Mucosa of stomach (tissue), 1 donor: ENCODE measurements at regions not wholly inside any gene's neighbourhood (a gene's known extent, or its start where the extent isn't known, plus 50 kb on each side); places are given as distances from the start of the nearest gene placed in this dataset.

ENCODE experiments used
- H3K27me3 ChIP-seq: one replicate; pipeline ENCODE4 v1.7.0; 2013; ENCODE audit warnings: mild to moderate bottlenecking, low read length; ENCODE audit not compliant: control insufficient read depth, insufficient read depth
- H3K36me3 ChIP-seq: one replicate; pipeline ENCODE4 v1.7.0; 2013; ENCODE audit warnings: low read length; ENCODE audit not compliant: control insufficient read depth, insufficient read depth
- H3K4me1 ChIP-seq: one replicate; pipeline ENCODE4 v1.7.0; 2013; ENCODE audit warnings: mild to moderate bottlenecking, low read length; ENCODE audit not compliant: control insufficient read depth, insufficient read depth
- H3K4me3 ChIP-seq: one replicate; pipeline ENCODE4 v1.7.0; 2013; ENCODE audit warnings: low read length
- H3K9ac ChIP-seq: one replicate; pipeline ENCODE4 v1.7.0; 2013; ENCODE audit warnings: mild to moderate bottlenecking, low read length, moderate library complexity
- H3K9me3 ChIP-seq: one replicate; pipeline ENCODE4 v1.7.0; 2013; ENCODE audit warnings: mild to moderate bottlenecking, low read length, moderate library complexity; ENCODE audit not compliant: control insufficient read depth
- donor health status: Pancreatic carcinoma.

- Histone ChIP-seq H3K27me3 (peaks cover 21% of the 10 kb centered on the region), H3K4me1 (no peaks in the 10 kb centered on the region), H3K36me3 (no peaks in the 10 kb centered on the region), H3K4me3 (no peak overlapping the region), H3K9me3 (no peaks in the 10 kb centered on the region), H3K9ac (no peak overlapping the region)
Measured at GRCh38 chr20:63133481-63134091, 82.3 kb downstream of the YTHDF1 start.

- Histone ChIP-seq H3K9ac (no peak overlapping the region), H3K36me3 (no peaks in the 10 kb centered on the region), H3K9me3 (no peaks in the 10 kb centered on the region), H3K27me3 (peaks cover 18% of the 10 kb centered on the region), H3K4me3 (no peak overlapping the region), H3K4me1 (no peaks in the 10 kb centered on the region)
Measured at GRCh38 chr20:63132715-63133471, 83.0 kb downstream of the YTHDF1 start.

- Histone ChIP-seq H3K36me3 (no peaks in the 10 kb centered on the region), H3K4me1 (no peaks in the 10 kb centered on the region), H3K27me3 (peaks cover 17% of the 10 kb centered on the region), H3K4me3 (no peak overlapping the region), H3K9ac (no peak overlapping the region), H3K9me3 (no peaks in the 10 kb centered on the region)
Measured at GRCh38 chr20:63132131-63132714, 83.7 kb downstream of the YTHDF1 start.

- no peak overlapping the region for H3K9ac ChIP-seq
- H3K4me3 ChIP-seq: no peak overlapping the region
- no peaks in the 10 kb centered on the region for H3K9me3 ChIP-seq
- H3K4me1 ChIP-seq: no peaks in the 10 kb centered on the region
- peaks cover 17% of the 10 kb centered on the region for H3K27me3 ChIP-seq
- no peaks in the 10 kb centered on the region for H3K36me3 ChIP-seq
Measured at GRCh38 chr20:63130658-63131577, 85.0 kb downstream of the YTHDF1 start.

GRCh38 chr20:63129991-63130657 lies 85.8 kb downstream of the YTHDF1 start:
- no peak overlapping the region for H3K9ac ChIP-seq
- H3K4me3 ChIP-seq: no peak overlapping the region
- no peaks in the 10 kb centered on the region for H3K4me1 ChIP-seq
- H3K9me3 ChIP-seq: no peaks in the 10 kb centered on the region
- no peaks in the 10 kb centered on the region for H3K36me3 ChIP-seq
- peaks cover 20% of the 10 kb centered on the region for H3K27me3 ChIP-seq

- Histone ChIP-seq H3K36me3 (no peaks in the 10 kb centered on the region), H3K9me3 (no peaks in the 10 kb centered on the region), H3K27me3 (peaks cover 20% of the 10 kb centered on the region), H3K4me1 (no peaks in the 10 kb centered on the region), H3K4me3 (no peak overlapping the region), H3K9ac (no peak overlapping the region)
Measured at GRCh38 chr20:63129376-63129965, 86.5 kb downstream of the YTHDF1 start.

GRCh38 chr20:63128956-63129355 lies 87.0 kb downstream of the YTHDF1 start:
- H3K9ac ChIP-seq: no peak overlapping the region
- H3K4me3 ChIP-seq: no peak overlapping the region
- H3K36me3 ChIP-seq: no peaks in the 10 kb centered on the region
- H3K4me1 ChIP-seq: no peaks in the 10 kb centered on the region
- peaks cover 20% of the 10 kb centered on the region for H3K27me3 ChIP-seq
- H3K9me3 ChIP-seq: no peaks in the 10 kb centered on the region

- no peaks in the 10 kb centered on the region for H3K36me3 ChIP-seq
- no peak overlapping the region for H3K4me3 ChIP-seq
- H3K9me3 ChIP-seq: no peaks in the 10 kb centered on the region
- H3K27me3 ChIP-seq: peaks cover 20% of the 10 kb centered on the region
- no peaks in the 10 kb centered on the region for H3K4me1 ChIP-seq
- H3K9ac ChIP-seq: no peak overlapping the region
Measured at GRCh38 chr20:63128367-63128766, 87.6 kb downstream of the YTHDF1 start.

- Histone ChIP-seq H3K9me3 (no peaks in the 10 kb centered on the region), H3K4me1 (no peaks in the 10 kb centered on the region), H3K4me3 (no peak overlapping the region), H3K27me3 (peaks cover 17% of the 10 kb centered on the region), H3K36me3 (no peaks in the 10 kb centered on the region), H3K9ac (no peak overlapping the region)
Measured at GRCh38 chr20:63127700-63128364, 88.1 kb downstream of the YTHDF1 start.

GRCh38 chr20:63126876-63127699 lies 88.8 kb downstream of the YTHDF1 start:
- Histone ChIP-seq H3K9me3 (no peaks in the 10 kb centered on the region), H3K9ac (no peak overlapping the region), H3K27me3 (peaks cover 15% of the 10 kb centered on the region), H3K4me1 (no peaks in the 10 kb centered on the region), H3K4me3 (no peak overlapping the region), H3K36me3 (no peaks in the 10 kb centered on the region)
